A673 (cell line): ENCODE measurements at regions not wholly inside any gene's neighbourhood (a gene's known extent, or its start where the extent isn't known, plus 50 kb on each side); places are given as distances from the start of the nearest gene placed in this dataset.

Source experiments
- BruUV-seq: library from RNA; stranded (reverse); fragments of 400-500 nt; replicated peaks from 2 replicates; lab custom pipeline; 2021; lab: Mats Ljungman, UMichigan
- CTCF ChIA-PET: fragments of 300-600 bp; sonication (Branson Sonifier 250); formaldehyde crosslinking; loops from one replicate; lab custom pipeline; 2022; ENCODE audit warnings: antibody characterized with exemption; lab: Charles Lee
- POLR2A ChIA-PET: fragments of 300-600 bp; sonication (Branson Sonifier 250); formaldehyde crosslinking; loops from one replicate; lab custom pipeline; 2022; ENCODE audit warnings: antibody characterized with exemption; ENCODE audit not compliant: low non-redundant PET; lab: Charles Lee
- DNase-seq: peaks from one replicate; pipeline ENCODE4 v3.0.0-alpha.2; 2015; ENCODE audit warnings: low spot score
- H3K27ac ChIP-seq: fragments of 200-600 bp; sonication (generic); 2 replicates; pipeline ENCODE4 v1.5.1; 2016; ENCODE audit warnings: mixed run types, low read depth, mild to moderate bottlenecking, mixed read lengths, antibody characterized with exemption, low read length; ENCODE audit not compliant: poor library complexity, severe bottlenecking
- H3K27me3 ChIP-seq: fragments of 200-600 bp; sonication (generic); replicated peaks from 2 replicates; pipeline ENCODE4 v1.6.1; 2017; ENCODE audit warnings: mixed run types, low read depth, mild to moderate bottlenecking, mixed read lengths, antibody characterized with exemption, low read length; ENCODE audit not compliant: insufficient read depth, poor library complexity
- H3K36me3 ChIP-seq: fragments of 200-600 bp; sonication (generic); 2 replicates; pipeline ENCODE4 v1.6.1; 2016; ENCODE audit warnings: mixed run types, mild to moderate bottlenecking, mixed read lengths, antibody characterized with exemption, low read length; ENCODE audit not compliant: insufficient read depth, poor library complexity, severe bottlenecking
- H3K4me1 ChIP-seq: fragments of 200-600 bp; sonication (generic); 2 replicates; pipeline ENCODE4 v1.6.1; 2017; ENCODE audit warnings: mixed run types, mild to moderate bottlenecking, mixed read lengths, antibody characterized with exemption, low read length; ENCODE audit not compliant: insufficient read depth, poor library complexity, severe bottlenecking
- H3K4me3 ChIP-seq: fragments of 200-600 bp; sonication (generic); 2 replicates; pipeline ENCODE4 v1.5.1; 2016; ENCODE audit warnings: low read depth, mixed run types, mild to moderate bottlenecking, mixed read lengths, low read length; ENCODE audit not compliant: poor library complexity, severe bottlenecking
- H3K9me3 ChIP-seq: fragments of 200-600 bp; sonication (generic); 2 replicates; pipeline ENCODE4 v1.6.1; 2016; ENCODE audit warnings: mixed run types, low read depth, mild to moderate bottlenecking, mixed read lengths, antibody characterized with exemption, low read length; ENCODE audit not compliant: poor library complexity, severe bottlenecking
- EZH2 ChIP-seq: fragments of 200-600 bp; sonication (generic); IDR thresholded peaks from 2 replicates; pipeline ENCODE4 v1.6.1; 2017; ENCODE audit warnings: borderline replicate concordance, low read depth, mild to moderate bottlenecking, mixed read lengths, antibody characterized with exemption, low read length; ENCODE audit not compliant: poor library complexity, severe bottlenecking
- intact Hi-C: fragments of 100-400 bp; cut with micrococcal nuclease; formaldehyde crosslinking; loops from one replicate; pipeline ENCODE4 v1.10.0; 2022; ENCODE audit not compliant: unreplicated experiment
- TF ChIP-seq, protein P1 (sequence below): fragments of 300-800, 200-600 bp; sonication (generic); conservative IDR thresholded peaks from 2 replicates; pipeline ENCODE4 v1.5.1; 2017; ENCODE audit warnings: low read depth, mild to moderate bottlenecking, antibody characterized with exemption, low read length, moderate library complexity, mixed read lengths

DNA sequence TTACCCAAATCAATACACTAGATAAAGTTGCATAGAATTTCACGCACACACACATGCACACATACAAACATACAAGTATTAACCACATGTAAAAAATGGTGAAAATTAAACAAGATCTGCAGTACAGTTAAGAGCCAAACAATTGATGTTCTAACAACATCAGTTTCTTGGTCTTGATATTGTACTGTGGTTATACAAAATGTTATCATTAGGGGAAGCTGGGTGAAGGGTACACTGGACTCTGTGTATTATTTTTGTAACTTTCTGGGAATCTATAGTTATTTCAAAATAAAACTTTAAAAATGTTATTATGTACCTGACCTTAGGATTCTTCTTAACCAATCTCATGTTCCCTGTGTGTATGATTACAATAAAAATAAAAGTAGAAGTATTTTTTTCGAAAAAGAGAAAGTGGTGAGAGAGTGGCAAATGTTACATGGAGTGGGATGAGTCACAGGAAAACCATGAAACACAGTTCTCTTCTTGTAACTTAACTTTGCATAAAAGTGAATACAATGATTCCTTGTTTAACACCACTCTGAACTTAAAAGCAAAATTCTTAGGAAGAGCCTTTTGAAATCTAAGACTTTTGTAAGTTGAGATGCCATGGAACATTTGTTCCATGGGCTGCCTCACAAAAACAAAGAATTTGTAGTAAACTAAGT, 101.6 kb upstream of the RUNX1 start:
- no peak overlapping the region for H3K4me3 ChIP-seq
- TF ChIP-seq, protein P1, sequence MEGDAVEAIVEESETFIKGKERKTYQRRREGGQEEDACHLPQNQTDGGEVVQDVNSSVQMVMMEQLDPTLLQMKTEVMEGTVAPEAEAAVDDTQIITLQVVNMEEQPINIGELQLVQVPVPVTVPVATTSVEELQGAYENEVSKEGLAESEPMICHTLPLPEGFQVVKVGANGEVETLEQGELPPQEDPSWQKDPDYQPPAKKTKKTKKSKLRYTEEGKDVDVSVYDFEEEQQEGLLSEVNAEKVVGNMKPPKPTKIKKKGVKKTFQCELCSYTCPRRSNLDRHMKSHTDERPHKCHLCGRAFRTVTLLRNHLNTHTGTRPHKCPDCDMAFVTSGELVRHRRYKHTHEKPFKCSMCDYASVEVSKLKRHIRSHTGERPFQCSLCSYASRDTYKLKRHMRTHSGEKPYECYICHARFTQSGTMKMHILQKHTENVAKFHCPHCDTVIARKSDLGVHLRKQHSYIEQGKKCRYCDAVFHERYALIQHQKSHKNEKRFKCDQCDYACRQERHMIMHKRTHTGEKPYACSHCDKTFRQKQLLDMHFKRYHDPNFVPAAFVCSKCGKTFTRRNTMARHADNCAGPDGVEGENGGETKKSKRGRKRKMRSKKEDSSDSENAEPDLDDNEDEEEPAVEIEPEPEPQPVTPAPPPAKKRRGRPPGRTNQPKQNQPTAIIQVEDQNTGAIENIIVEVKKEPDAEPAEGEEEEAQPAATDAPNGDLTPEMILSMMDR, result no peak
- TF ChIP-seq EZH2, result no peak
- CTCF ChIA-PET, result no interaction called here
- no peaks in the 10 kb centered on the region for H3K9me3 ChIP-seq
- H3K27me3 ChIP-seq, result peaks cover 11% of the 10 kb centered on the region
- no peak overlapping the region for H3K27ac ChIP-seq
- intact Hi-C loops, result no loop called here
- no TSS peak for BruUV-seq
- POLR2A ChIA-PET, result no interaction called here
- no peaks in the 10 kb centered on the region for H3K36me3 ChIP-seq
- no peak for DNase-seq
- no peaks in the 10 kb centered on the region for H3K4me1 ChIP-seq

DNA sequence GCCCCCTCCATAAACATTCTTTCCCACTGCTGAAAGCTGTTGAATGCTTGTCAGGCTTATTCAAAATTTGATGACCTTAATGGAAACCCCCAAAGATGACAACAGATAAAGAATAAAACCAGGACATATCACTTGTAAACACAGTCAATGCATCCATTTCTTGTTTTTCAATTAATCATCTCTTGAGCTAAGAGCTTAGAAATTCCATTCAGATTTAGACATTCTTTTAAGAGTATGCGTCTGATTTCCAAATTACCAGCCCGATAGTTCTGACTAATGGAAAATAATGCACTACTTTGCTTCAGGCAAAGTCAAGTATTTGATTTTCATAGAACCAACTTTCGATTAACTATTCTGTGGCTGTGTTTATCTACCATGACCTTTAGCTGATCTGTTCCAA, 100.6 kb upstream of the RUNX1 start:
- H3K4me3 ChIP-seq, result no peak overlapping the region
- intact Hi-C loops, result no loop called here
- no peaks in the 10 kb centered on the region for H3K9me3 ChIP-seq
- ChIA-PET POLR2A (no interaction called here), CTCF (no interaction called here)
- TF ChIP-seq EZH2, result no peak
- TF ChIP-seq, protein P1, result no peak
- H3K36me3 ChIP-seq, result no peaks in the 10 kb centered on the region
- no TSS peak for BruUV-seq
- H3K27ac ChIP-seq, result no peak overlapping the region
- no peak for DNase-seq
- no peaks in the 10 kb centered on the region for H3K4me1 ChIP-seq
- peaks cover 11% of the 10 kb centered on the region for H3K27me3 ChIP-seq

DNA sequence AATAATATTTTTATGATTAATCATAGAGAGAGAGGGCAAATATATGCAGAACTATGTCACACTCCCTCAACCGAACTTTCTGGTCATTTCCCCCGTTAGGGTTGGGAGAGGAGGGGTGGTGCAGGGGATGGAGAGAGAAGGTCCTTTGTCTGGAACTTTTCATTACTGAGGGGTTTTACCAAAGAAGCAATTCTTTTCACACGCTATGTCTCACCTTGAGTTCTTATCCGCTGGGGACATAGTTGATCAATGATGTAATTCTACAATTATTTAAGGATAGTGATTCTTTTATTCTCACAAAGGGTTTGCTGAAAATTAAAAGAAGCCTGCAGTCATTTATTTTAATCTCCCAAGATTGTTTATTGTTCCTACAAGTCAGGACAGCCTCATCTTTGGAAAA, 98.3 kb upstream of the RUNX1 start:
- no peak for DNase-seq
- ChIA-PET POLR2A (no interaction called here), CTCF (no interaction called here)
- no peak overlapping the region for H3K4me3 ChIP-seq
- no peak overlapping the region for H3K27ac ChIP-seq
- BruUV-seq, result no TSS peak
- H3K27me3 ChIP-seq, result peaks cover 11% of the 10 kb centered on the region
- intact Hi-C loops, result no loop called here
- TF ChIP-seq EZH2, result no peak
- TF ChIP-seq, protein P1, result no peak
- H3K36me3 ChIP-seq, result no peaks in the 10 kb centered on the region
- H3K4me1 ChIP-seq, result no peaks in the 10 kb centered on the region
- no peaks in the 10 kb centered on the region for H3K9me3 ChIP-seq
